22Rv1 (cell line): ENCODE measurements at regions not wholly inside any gene's neighbourhood (a gene's known extent, or its start where the extent isn't known, plus 50 kb on each side); places are given as distances from the start of the nearest gene placed in this dataset.

Experiments
- H3K27ac ChIP-seq: fragments of 450-650 bp; 2 replicates; pipeline ENCODE4 v1.5.1; 2017
- CTCF ChIP-seq: fragments of 450-650 bp; IDR thresholded peaks from 2 replicates; pipeline ENCODE4 v1.5.1; 2017; ENCODE audit warnings: mild to moderate bottlenecking
- ZFX ChIP-seq: fragments of 450-650 bp; IDR thresholded peaks from 2 replicates; pipeline ENCODE4 v1.6.1; 2017; ENCODE audit warnings: antibody characterized with exemption, borderline replicate concordance

GRCh38 chr11:114864896-114865295 lies 186.6 kb downstream of the NXPE2 start:
- no peak overlapping the region for H3K27ac ChIP-seq
- TF ChIP-seq ZFX, result no peak
- TF ChIP-seq CTCF, result no peak

- H3K27ac ChIP-seq, result no peak overlapping the region
- no peak for TF ChIP-seq CTCF
- TF ChIP-seq ZFX, result no peak
These were observed 197.9 kb downstream of the NXPE2 start for GRCh38 chr11:114876234-114876633.

GRCh38 chr11:114877976-114878375 lies 199.6 kb downstream of the NXPE2 start:
- no peak for TF ChIP-seq CTCF
- TF ChIP-seq ZFX, result no peak
- H3K27ac ChIP-seq, result no peak overlapping the region

GRCh38 chr11:114880442-114880841 lies 202.1 kb downstream of the NXPE2 start:
- no peak for TF ChIP-seq CTCF
- no peak for TF ChIP-seq ZFX
- no peak overlapping the region for H3K27ac ChIP-seq

- no peak for TF ChIP-seq CTCF
- no peak for TF ChIP-seq ZFX
- H3K27ac ChIP-seq, result no peak overlapping the region
These were observed 205.1 kb downstream of the NXPE2 start for GRCh38 chr11:114883472-114883871.

DNA sequence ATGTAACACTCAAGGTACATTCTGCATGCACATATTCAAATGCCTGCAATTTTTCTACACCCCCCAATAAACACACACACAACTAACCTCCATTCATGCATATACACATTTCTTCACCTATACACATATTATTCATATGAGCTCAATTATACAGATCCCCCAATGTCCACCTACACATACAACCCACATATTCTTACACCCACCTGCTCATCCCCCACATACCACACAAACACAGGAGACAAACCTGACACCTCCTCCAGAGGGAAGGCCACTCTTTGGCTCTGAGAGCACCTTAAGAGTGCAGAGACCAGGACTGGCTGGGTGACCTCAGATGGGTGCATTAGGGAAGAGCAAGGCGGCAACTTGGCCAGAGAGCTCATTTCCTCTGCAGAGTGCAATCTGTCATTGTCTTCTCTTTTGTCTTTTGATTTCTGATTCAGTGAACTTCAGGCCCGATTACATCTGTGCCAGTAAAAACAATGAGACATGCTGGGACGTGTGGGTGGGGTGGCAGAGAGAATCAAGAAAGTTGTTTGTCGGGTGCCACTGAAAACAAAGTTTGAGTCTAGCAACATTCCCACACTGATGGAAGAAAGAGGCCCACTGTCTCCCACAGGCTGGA lies 208.4 kb downstream of the NXPE2 start:
- no peak overlapping the region for H3K27ac ChIP-seq
- TF ChIP-seq ZFX (no peak), CTCF (no peak)

DNA sequence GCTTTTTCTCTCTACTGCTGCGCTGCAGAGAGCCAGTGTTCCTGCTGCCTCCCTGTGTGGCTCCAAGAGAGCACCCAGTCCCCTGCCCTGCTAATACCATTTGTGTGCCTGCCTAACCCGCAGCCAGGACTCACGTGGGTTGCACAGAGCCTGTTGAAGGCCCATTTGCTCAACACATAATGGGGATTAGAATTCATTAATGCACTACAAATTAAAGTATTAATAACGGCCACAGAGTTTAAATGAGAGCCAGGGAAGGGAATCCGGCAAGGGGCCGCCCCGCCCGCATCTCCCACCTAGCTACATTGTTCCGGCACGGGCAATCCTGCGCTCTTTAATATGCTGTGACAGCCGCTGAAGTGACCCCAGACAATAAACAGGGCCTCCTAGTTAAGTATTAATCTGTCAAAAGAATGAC lies 211.3 kb downstream of the NXPE2 start:
- TF ChIP-seq ZFX (no peak), CTCF (no peak)
- H3K27ac ChIP-seq, result no peak overlapping the region
